ENCODE measurements at regions not wholly inside any gene's neighbourhood (a gene's known extent, or its start where the extent isn't known, plus 50 kb on each side); places are given as distances from the start of the nearest gene placed in this dataset.

DNA sequence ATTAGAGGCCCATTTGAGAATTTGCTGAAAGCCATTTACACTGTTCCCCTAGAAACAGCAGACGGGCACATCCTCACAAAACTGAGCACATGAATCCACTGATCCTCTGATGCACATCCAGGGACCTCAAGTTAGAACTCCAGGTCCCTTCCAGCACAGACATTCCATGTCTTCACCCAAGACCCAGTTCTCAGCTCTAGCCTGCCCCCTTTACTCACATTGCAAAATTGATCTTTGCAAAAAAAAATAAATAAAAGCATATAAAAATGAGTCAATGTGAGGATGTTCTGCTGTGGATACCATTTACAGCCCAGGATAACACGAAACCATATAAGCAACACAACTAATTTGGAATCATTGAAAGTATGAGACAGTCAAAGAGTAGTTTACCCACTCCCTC lies 458.2 kb upstream of the JARID2 start:
- Histone ChIP-seq H3K4me3 (ENCODE audit: low read depth, low read length) (no peak overlapping the region), H3K9me3 (ENCODE audit: control insufficient read depth, insufficient read depth, low read depth, low read length) (no peaks in the 10 kb centered on the region), H3K27ac (ENCODE audit: extremely low read depth, low read depth, low read length) (no peak overlapping the region), H3K4me1 (ENCODE audit: control insufficient read depth, insufficient read depth, low read length) (peaks cover 12% of the 10 kb centered on the region), H3K36me3 (ENCODE audit: control insufficient read depth in 2 of 2, insufficient read depth in 1 of 2, low read length in 2 of 2) (no peaks in the 10 kb centered on the region)
- ChIA-PET CTCF (interaction anchor here (0.5 kb wide), 1 partner anchor 10 kb away, joined by 4 read pairs; no protein-coding TSS in a partner anchor), POLR2A (no interaction called here)
- TF ChIP-seq, protein P1, sequence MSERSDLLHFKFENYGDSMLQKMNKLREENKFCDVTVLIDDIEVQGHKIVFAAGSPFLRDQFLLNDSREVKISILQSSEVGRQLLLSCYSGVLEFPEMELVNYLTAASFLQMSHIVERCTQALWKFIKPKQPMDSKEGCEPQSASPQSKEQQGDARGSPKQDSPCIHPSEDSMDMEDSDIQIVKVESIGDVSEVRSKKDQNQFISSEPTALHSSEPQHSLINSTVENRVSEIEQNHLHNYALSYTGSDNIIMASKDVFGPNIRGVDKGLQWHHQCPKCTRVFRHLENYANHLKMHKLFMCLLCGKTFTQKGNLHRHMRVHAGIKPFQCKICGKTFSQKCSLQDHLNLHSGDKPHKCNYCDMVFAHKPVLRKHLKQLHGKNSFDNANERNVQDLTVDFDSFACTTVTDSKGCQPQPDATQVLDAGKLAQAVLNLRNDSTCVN (tag by site-specific recombination; optimal IDR thresholded peaks at IDR 0.05) = no peak
- TF ChIP-seq ZNF416 (tag by site-specific recombination; IDR thresholded peaks at IDR 0.05) (no peak), ZNF830 (tag by site-specific recombination; IDR thresholded peaks at IDR 0.05; ENCODE audit: low read depth) (no peak), KLF16 (tag by site-specific recombination; IDR thresholded peaks at IDR 0.05) (no peak), ZNF114 (tag by site-specific recombination; IDR thresholded peaks at IDR 0.05) (no peak), ZFP3 (tag by site-specific recombination; IDR thresholded peaks at IDR 0.05; ENCODE audit: low read depth) (no peak), ZNF837 (tag by site-specific recombination; IDR thresholded peaks at IDR 0.05) (no peak), ZBTB8A (tag by site-specific recombination; IDR thresholded peaks at IDR 0.05) (no peak), SP2 (tag by site-specific recombination; IDR thresholded peaks at IDR 0.05) (no peak), MZF1 (tag by site-specific recombination; IDR thresholded peaks at IDR 0.05; ENCODE audit: borderline replicate concordance) (no peak)
- TF ChIP-seq, protein P2, sequence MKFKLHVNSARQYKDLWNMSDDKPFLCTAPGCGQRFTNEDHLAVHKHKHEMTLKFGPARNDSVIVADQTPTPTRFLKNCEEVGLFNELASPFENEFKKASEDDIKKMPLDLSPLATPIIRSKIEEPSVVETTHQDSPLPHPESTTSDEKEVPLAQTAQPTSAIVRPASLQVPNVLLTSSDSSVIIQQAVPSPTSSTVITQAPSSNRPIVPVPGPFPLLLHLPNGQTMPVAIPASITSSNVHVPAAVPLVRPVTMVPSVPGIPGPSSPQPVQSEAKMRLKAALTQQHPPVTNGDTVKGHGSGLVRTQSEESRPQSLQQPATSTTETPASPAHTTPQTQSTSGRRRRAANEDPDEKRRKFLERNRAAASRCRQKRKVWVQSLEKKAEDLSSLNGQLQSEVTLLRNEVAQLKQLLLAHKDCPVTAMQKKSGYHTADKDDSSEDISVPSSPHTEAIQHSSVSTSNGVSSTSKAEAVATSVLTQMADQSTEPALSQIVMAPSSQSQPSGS (tag by site-specific recombination; IDR thresholded peaks at IDR 0.05; ENCODE audit: low read depth) = no peak
- TF ChIP-seq, protein P3, sequence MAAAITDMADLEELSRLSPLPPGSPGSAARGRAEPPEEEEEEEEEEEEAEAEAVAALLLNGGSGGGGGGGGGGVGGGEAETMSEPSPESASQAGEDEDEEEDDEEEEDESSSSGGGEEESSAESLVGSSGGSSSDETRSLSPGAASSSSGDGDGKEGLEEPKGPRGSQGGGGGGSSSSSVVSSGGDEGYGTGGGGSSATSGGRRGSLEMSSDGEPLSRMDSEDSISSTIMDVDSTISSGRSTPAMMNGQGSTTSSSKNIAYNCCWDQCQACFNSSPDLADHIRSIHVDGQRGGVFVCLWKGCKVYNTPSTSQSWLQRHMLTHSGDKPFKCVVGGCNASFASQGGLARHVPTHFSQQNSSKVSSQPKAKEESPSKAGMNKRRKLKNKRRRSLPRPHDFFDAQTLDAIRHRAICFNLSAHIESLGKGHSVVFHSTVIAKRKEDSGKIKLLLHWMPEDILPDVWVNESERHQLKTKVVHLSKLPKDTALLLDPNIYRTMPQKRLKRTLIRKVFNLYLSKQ (tag by site-specific recombination; IDR thresholded peaks at IDR 0.05; ENCODE audit: borderline replicate concordance) = no peak
- TF ChIP-seq, protein P4, sequence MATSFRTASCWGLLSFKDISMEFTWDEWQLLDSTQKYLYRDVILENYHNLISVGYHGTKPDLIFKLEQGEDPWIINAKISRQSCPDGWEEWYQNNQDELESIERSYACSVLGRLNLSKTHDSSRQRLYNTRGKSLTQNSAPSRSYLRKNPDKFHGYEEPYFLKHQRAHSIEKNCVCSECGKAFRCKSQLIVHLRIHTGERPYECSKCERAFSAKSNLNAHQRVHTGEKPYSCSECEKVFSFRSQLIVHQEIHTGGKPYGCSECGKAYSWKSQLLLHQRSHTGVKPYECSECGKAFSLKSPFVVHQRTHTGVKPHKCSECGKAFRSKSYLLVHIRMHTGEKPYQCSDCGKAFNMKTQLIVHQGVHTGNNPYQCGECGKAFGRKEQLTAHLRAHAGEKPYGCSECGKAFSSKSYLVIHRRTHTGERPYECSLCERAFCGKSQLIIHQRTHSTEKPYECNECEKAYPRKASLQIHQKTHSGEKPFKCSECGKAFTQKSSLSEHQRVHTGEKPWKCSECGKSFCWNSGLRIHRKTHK (tag by site-specific recombination; IDR thresholded peaks at IDR 0.05) = no peak

DNA sequence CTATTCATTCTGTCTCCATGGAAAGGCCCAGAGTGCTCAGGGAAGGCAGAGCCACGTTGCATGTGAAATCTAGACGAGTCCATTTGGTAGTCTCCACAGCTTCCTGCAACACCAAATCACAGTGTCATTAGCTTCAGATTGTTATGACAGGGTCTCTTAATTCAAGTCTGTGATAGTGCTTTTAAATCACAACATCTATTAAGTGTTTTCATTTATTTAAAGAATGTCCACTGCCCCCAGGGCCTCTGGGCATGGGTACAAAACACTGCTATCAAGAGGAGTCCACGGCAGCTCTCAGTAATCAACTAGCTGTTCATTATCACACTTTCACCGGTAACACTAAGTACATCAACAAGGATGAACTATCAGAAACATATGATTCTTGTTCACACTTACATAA lies 455.9 kb upstream of the JARID2 start:
- ChIA-PET CTCF (interaction anchor here (0.7 kb wide), 1 partner anchor 178 kb away, joined by 4 read pairs; no protein-coding TSS in a partner anchor), POLR2A (no interaction called here)
- no peak for TF ChIP-seq ZNF48 (tag by site-specific recombination; IDR thresholded peaks at IDR 0.05)
- TF ChIP-seq ZNF548 (tag by site-specific recombination; IDR thresholded peaks at IDR 0.05) = no peak
- no peak for TF ChIP-seq ZFP3 (tag by site-specific recombination; IDR thresholded peaks at IDR 0.05; ENCODE audit: low read depth)
- no peak for TF ChIP-seq ZNF791 (tag by site-specific recombination; IDR thresholded peaks at IDR 0.05)
- no peak for TF ChIP-seq ZNF621 (tag by site-specific recombination; IDR thresholded peaks at IDR 0.05)
- no peak for TF ChIP-seq ZNF670 (tag by site-specific recombination; IDR thresholded peaks at IDR 0.05; ENCODE audit: low read depth)
- TF ChIP-seq ZNF776 (tag by site-specific recombination; IDR thresholded peaks at IDR 0.05; ENCODE audit: borderline replicate concordance) = no peak
- TF ChIP-seq, protein P5, sequence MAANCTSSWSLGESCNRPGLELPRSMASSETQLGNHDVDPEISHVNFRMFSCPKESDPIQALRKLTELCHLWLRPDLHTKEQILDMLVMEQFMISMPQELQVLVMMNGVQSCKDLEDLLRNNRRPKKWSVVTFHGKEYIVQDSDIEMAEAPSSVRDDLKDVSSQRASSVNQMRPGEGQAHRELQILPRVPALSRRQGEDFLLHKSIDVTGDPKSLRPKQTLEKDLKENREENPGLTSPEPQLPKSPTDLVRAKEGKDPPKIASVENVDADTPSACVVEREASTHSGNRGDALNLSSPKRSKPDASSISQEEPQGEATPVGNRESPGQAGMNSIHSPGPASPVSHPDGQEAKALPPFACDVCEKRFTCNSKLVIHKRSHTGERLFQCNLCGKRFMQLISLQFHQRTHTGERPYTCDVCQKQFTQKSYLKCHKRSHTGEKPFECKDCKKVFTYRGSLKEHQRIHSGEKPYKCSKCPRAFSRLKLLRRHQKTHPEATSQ (tag by site-specific recombination; IDR thresholded peaks at IDR 0.05) = no peak
- no peak for TF ChIP-seq ZNF184 (tag by site-specific recombination; IDR thresholded peaks at IDR 0.05)
- TF ChIP-seq, protein P3 (tag by site-specific recombination; IDR thresholded peaks at IDR 0.05; ENCODE audit: borderline replicate concordance) = no peak
- no peak for TF ChIP-seq WT1 (tag by site-specific recombination; IDR thresholded peaks at IDR 0.05)
- TF ChIP-seq SCRT2 (tag by site-specific recombination; IDR thresholded peaks at IDR 0.05) = no peak
- TF ChIP-seq, protein P6, sequence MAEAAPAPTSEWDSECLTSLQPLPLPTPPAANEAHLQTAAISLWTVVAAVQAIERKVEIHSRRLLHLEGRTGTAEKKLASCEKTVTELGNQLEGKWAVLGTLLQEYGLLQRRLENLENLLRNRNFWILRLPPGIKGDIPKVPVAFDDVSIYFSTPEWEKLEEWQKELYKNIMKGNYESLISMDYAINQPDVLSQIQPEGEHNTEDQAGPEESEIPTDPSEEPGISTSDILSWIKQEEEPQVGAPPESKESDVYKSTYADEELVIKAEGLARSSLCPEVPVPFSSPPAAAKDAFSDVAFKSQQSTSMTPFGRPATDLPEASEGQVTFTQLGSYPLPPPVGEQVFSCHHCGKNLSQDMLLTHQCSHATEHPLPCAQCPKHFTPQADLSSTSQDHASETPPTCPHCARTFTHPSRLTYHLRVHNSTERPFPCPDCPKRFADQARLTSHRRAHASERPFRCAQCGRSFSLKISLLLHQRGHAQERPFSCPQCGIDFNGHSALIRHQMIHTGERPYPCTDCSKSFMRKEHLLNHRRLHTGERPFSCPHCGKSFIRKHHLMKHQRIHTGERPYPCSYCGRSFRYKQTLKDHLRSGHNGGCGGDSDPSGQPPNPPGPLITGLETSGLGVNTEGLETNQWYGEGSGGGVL (tag by site-specific recombination; IDR thresholded peaks at IDR 0.05) = no peak
- TF ChIP-seq ZNF530 (tag by site-specific recombination; IDR thresholded peaks at IDR 0.05; ENCODE audit: low read depth) = no peak

More for the DNA sequence above, 455.9 kb upstream of the JARID2 start:
- Histone ChIP-seq H3K27ac (ENCODE audit: extremely low read depth, low read depth, low read length) (no peak overlapping the region), H3K4me3 (ENCODE audit: low read depth, low read length) (no peak overlapping the region), H3K36me3 (ENCODE audit: control insufficient read depth in 2 of 2, insufficient read depth in 1 of 2, low read length in 2 of 2) (no peaks in the 10 kb centered on the region), H3K4me1 (ENCODE audit: control insufficient read depth, insufficient read depth, low read length) (peaks cover 13% of the 10 kb centered on the region), H3K9me3 (ENCODE audit: control insufficient read depth, insufficient read depth, low read depth, low read length) (no peaks in the 10 kb centered on the region)
